ENCODE measurements at regions not wholly inside any gene's neighbourhood (a gene's known extent, or its start where the extent isn't known, plus 50 kb on each side); places are given as distances from the start of the nearest gene placed in this dataset.

DNA sequence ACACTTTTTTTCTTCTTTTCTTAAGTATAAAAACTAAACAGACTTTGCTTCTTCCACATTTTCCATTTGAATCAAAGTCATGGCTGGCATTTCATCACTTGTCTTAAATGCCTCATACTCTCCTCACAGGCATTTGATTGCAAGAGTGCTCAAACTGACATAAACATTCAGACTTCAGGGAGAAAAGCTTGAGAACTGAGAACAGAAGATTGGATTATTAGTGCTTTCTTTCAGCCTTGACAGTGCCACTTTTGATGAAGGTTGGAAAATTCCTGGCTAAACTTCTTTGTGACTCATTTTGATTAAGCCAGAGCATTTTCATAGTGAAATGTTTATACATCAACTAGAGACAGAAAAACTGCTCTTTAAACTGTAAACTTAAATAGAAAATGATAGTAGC lies 544.4 kb downstream of the DIPK2A start:
- H3K36me3 ChIP-seq (ENCODE audit: control insufficient read depth, insufficient read depth, low read length): no peaks in the 10 kb centered on the region
- H3K27ac ChIP-seq (ENCODE audit: insufficient read depth, low read length): no peak overlapping the region
- no peak overlapping the region for H3K4me3 ChIP-seq (replicated peaks in 1 of 4; ENCODE audit: control extremely low read depth in 1 of 4, insufficient read depth in 1 of 4, low read depth in 3 of 4, low read length in 4 of 4)
- H2AFZ ChIP-seq (ENCODE audit: low read length): no peak overlapping the region
- H3K79me2 ChIP-seq (ENCODE audit: control insufficient read depth, insufficient read depth, low read length): no peaks in the 10 kb centered on the region
- H3K9ac ChIP-seq (ENCODE audit: insufficient read depth, low read length): no peak overlapping the region
- DNase-seq (ENCODE audit: low read depth in 2 of 2): no peak
- no peak overlapping the region for H3K4me2 ChIP-seq (ENCODE audit: extremely low read depth, insufficient read depth, low read length)
- no peak for TF ChIP-seq EZH2 (IDR thresholded peaks at IDR 0.05; ENCODE audit: low read length, missing control alignments)
- TF ChIP-seq CTCF (conservative IDR thresholded peaks at IDR 0.05 in 1 of 2, IDR thresholded peaks at IDR 0.05 in 1 of 2; ENCODE audit: low read depth in 1 of 2, low read length in 2 of 2): no peak
- no peaks in the 10 kb centered on the region for H4K20me1 ChIP-seq (ENCODE audit: control insufficient read depth, extremely low read depth, insufficient read depth, low read length)
- H3K9me3 ChIP-seq (ENCODE audit: control insufficient read depth, insufficient read depth, low read depth, low read length): no peaks in the 10 kb centered on the region
- H3K4me1 ChIP-seq (ENCODE audit: control insufficient read depth, extremely low read depth, insufficient read depth, low read length): no peaks in the 10 kb centered on the region
- no peaks in the 10 kb centered on the region for H3K27me3 ChIP-seq (ENCODE audit: control insufficient read depth, insufficient read depth, low read length)

DNA sequence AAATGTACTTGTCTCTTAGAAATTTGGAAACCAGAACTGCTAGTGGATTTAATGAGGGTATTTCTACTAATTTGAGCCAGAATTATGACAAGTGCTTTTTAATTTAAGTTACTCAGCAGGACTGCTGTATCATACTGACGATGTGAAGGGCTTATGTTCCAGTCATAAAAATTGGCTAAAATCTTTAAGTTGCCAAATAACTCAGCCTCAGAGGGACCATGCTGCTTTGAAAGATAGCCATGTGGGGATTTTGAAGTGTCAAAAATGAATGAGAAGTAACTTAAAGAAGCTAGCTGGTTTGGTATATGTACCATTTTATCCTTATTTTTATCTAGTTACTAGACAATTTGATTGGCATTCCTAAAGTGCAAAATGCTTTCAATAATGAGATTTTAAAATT lies 545.0 kb downstream of the DIPK2A start:
- Histone ChIP-seq H3K4me2 (ENCODE audit: extremely low read depth, insufficient read depth, low read length) (no peak overlapping the region), H3K4me1 (ENCODE audit: control insufficient read depth, extremely low read depth, insufficient read depth, low read length) (no peaks in the 10 kb centered on the region), H3K36me3 (ENCODE audit: control insufficient read depth, insufficient read depth, low read length) (no peaks in the 10 kb centered on the region), H3K79me2 (ENCODE audit: control insufficient read depth, insufficient read depth, low read length) (no peaks in the 10 kb centered on the region), H3K9ac (ENCODE audit: insufficient read depth, low read length) (no peak overlapping the region), H3K4me3 (replicated peaks in 1 of 4; ENCODE audit: control extremely low read depth in 1 of 4, insufficient read depth in 1 of 4, low read depth in 3 of 4, low read length in 4 of 4) (no peak overlapping the region), H3K27ac (ENCODE audit: insufficient read depth, low read length) (no peak overlapping the region), H4K20me1 (ENCODE audit: control insufficient read depth, extremely low read depth, insufficient read depth, low read length) (no peaks in the 10 kb centered on the region), H3K9me3 (ENCODE audit: control insufficient read depth, insufficient read depth, low read depth, low read length) (no peaks in the 10 kb centered on the region), H3K27me3 (ENCODE audit: control insufficient read depth, insufficient read depth, low read length) (no peaks in the 10 kb centered on the region), H2AFZ (ENCODE audit: low read length) (no peak overlapping the region)
- DNase-seq (ENCODE audit: low read depth in 2 of 2): no peak
- TF ChIP-seq CTCF (conservative IDR thresholded peaks at IDR 0.05 in 1 of 2, IDR thresholded peaks at IDR 0.05 in 1 of 2; ENCODE audit: low read depth in 1 of 2, low read length in 2 of 2) (no peak), EZH2 (IDR thresholded peaks at IDR 0.05; ENCODE audit: low read length, missing control alignments) (no peak)

DNA sequence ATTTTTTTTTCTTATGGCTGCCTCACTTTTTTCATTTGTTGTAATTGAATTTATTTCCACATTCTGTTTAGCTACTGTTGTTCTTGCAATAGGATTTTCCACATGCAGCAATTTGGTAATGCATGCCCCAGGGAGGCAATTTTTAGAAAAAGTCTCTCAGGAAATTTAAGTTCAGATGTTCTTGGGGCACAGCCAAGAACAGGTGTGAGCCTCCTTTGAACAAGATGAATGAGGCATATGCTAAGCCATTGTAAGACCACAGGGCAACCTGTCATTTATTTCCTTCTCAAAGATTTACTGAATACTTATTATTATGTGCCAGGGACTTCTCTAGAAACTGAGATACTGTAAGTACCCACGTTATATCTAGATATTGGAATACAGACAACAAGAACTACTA lies 549.5 kb downstream of the DIPK2A start:
- DNase-seq (ENCODE audit: low read depth in 2 of 2): no peak
- Histone ChIP-seq H3K4me1 (ENCODE audit: control insufficient read depth, extremely low read depth, insufficient read depth, low read length) (no peaks in the 10 kb centered on the region), H3K79me2 (ENCODE audit: control insufficient read depth, insufficient read depth, low read length) (no peaks in the 10 kb centered on the region), H2AFZ (ENCODE audit: low read length) (no peak overlapping the region), H3K36me3 (ENCODE audit: control insufficient read depth, insufficient read depth, low read length) (no peaks in the 10 kb centered on the region), H3K9me3 (ENCODE audit: control insufficient read depth, insufficient read depth, low read depth, low read length) (no peaks in the 10 kb centered on the region), H3K9ac (ENCODE audit: insufficient read depth, low read length) (no peak overlapping the region), H3K4me2 (ENCODE audit: extremely low read depth, insufficient read depth, low read length) (no peak overlapping the region), H4K20me1 (ENCODE audit: control insufficient read depth, extremely low read depth, insufficient read depth, low read length) (no peaks in the 10 kb centered on the region), H3K27me3 (ENCODE audit: control insufficient read depth, insufficient read depth, low read length) (no peaks in the 10 kb centered on the region), H3K27ac (ENCODE audit: insufficient read depth, low read length) (no peak overlapping the region), H3K4me3 (replicated peaks in 1 of 4; ENCODE audit: control extremely low read depth in 1 of 4, insufficient read depth in 1 of 4, low read depth in 3 of 4, low read length in 4 of 4) (no peak overlapping the region)
- TF ChIP-seq CTCF (conservative IDR thresholded peaks at IDR 0.05 in 1 of 2, IDR thresholded peaks at IDR 0.05 in 1 of 2; ENCODE audit: low read depth in 1 of 2, low read length in 2 of 2): no peak
- no peak for TF ChIP-seq EZH2 (IDR thresholded peaks at IDR 0.05; ENCODE audit: low read length, missing control alignments)
